ENCODE measurements at regions not wholly inside any gene's neighbourhood (a gene's known extent, or its start where the extent isn't known, plus 50 kb on each side); places are given as distances from the start of the nearest gene placed in this dataset.

GRCh38 chr2:136232456-136233172 lies 114.7 kb upstream of the CXCR4 start:
- no peaks in the 10 kb centered on the region for H3K9me3 ChIP-seq (replicated peaks in 1 of 2; ENCODE audit: control insufficient read depth in 1 of 2, insufficient read depth in 1 of 2, low read length in 2 of 2)
- H3K4me3 Mint-ChIP-seq, result no peak overlapping the region
- H3K27me3 Mint-ChIP-seq (ENCODE audit: low read depth in 3 of 3), result no peaks in the 10 kb centered on the region
- H3K4me3 ChIP-seq (replicated peaks in 1 of 3; ENCODE audit: low read depth in 2 of 3, low read length in 3 of 3), result no peak overlapping the region
- peak overlapping the region in 1 of 2 donors; percentile 49 for H3K27ac ChIP-seq (ENCODE audit: low read depth in 1 of 2, low read length in 2 of 2)
- no peaks in the 10 kb centered on the region for H4K20me1 ChIP-seq (ENCODE audit: insufficient read depth, low read length)
- H3K4me1 Mint-ChIP-seq, result peaks cover 44% of the 10 kb centered on the region
- H3K27me3 ChIP-seq (ENCODE audit: control insufficient read depth in 2 of 2, insufficient read depth in 2 of 2, low read length in 2 of 2), result no peaks in the 10 kb centered on the region
- no peak overlapping the region for H2AFZ ChIP-seq (ENCODE audit: insufficient read depth, low read depth, low read length, poor library complexity, severe bottlenecking)
- H3K4me2 ChIP-seq (replicated peaks; ENCODE audit: extremely low read depth, low read length, poor library complexity, severe bottlenecking), result no peak overlapping the region
- H3K9me3 Mint-ChIP-seq, result peaks cover 0 to 7% (median 0%) of the 10 kb centered on the region in 7 donors
- H3K4me1 ChIP-seq (ENCODE audit: control insufficient read depth in 1 of 2, insufficient read depth in 2 of 2, low read length in 2 of 2), result peaks cover 14 to 22% of the 10 kb centered on the region in 2 donors
- intact Hi-C loops (cut with micrococcal nuclease), result no loop called here
- H3K79me2 ChIP-seq (ENCODE audit: insufficient read depth, low read length), result no peaks in the 10 kb centered on the region
- no peaks in the 10 kb centered on the region for H3K36me3 ChIP-seq (replicated peaks in 1 of 2; ENCODE audit: control insufficient read depth in 1 of 2, insufficient read depth in 2 of 2, low read length in 2 of 2)
- H3K27ac Mint-ChIP-seq, result peak overlapping the region in 4 of 7 donors; percentile 10 to 78 (median 22)
- DNase-seq, result no peak
- H3K9ac ChIP-seq (ENCODE audit: insufficient read depth, low read length, poor library complexity, severe bottlenecking), result no peak overlapping the region
- H3K36me3 Mint-ChIP-seq, result no peaks in the 10 kb centered on the region
- TF ChIP-seq CTCF (IDR thresholded peaks at IDR 0.05), result no peak
- WGBS (ENCODE audit: insufficient coverage), result 75% methylated on average over 4 of the region's 7 CpGs

- intact Hi-C loops (cut with micrococcal nuclease), result no loop called here
- TF ChIP-seq CTCF (IDR thresholded peaks at IDR 0.05), result no peak
- WGBS (ENCODE audit: insufficient coverage), result 100% methylated on average over 3 of the region's 5 CpGs
Measured at GRCh38 chr2:136230464-136230863, 112.5 kb upstream of the CXCR4 start.

More at GRCh38 chr2:136230464-136230863, 112.5 kb upstream of the CXCR4 start:
- no peak for DNase-seq
- peak overlapping the region in 1 of 7 donors; percentile 15 for H3K27ac Mint-ChIP-seq
- peaks cover 0 to 7% (median 0%) of the 10 kb centered on the region in 7 donors for H3K9me3 Mint-ChIP-seq
- H3K27ac ChIP-seq (ENCODE audit: low read depth in 1 of 2, low read length in 2 of 2), result no peak overlapping the region
- peaks cover 46% of the 10 kb centered on the region for H3K4me1 Mint-ChIP-seq
- no peaks in the 10 kb centered on the region for H3K27me3 ChIP-seq (ENCODE audit: control insufficient read depth in 2 of 2, insufficient read depth in 2 of 2, low read length in 2 of 2)
- H3K79me2 ChIP-seq (ENCODE audit: insufficient read depth, low read length), result no peaks in the 10 kb centered on the region
- H3K4me3 Mint-ChIP-seq, result no peak overlapping the region
- H3K4me3 ChIP-seq (replicated peaks in 1 of 3; ENCODE audit: low read depth in 2 of 3, low read length in 3 of 3), result no peak overlapping the region
- peaks cover 23 to 30% of the 10 kb centered on the region in 2 donors for H3K4me1 ChIP-seq (ENCODE audit: control insufficient read depth in 1 of 2, insufficient read depth in 2 of 2, low read length in 2 of 2)
- H4K20me1 ChIP-seq (ENCODE audit: insufficient read depth, low read length), result no peaks in the 10 kb centered on the region
- no peak overlapping the region for H3K9ac ChIP-seq (ENCODE audit: insufficient read depth, low read length, poor library complexity, severe bottlenecking)
- H3K4me2 ChIP-seq (replicated peaks; ENCODE audit: extremely low read depth, low read length, poor library complexity, severe bottlenecking), result no peak overlapping the region
- H3K27me3 Mint-ChIP-seq (ENCODE audit: low read depth in 3 of 3), result no peaks in the 10 kb centered on the region
- H3K36me3 ChIP-seq (replicated peaks in 1 of 2; ENCODE audit: control insufficient read depth in 1 of 2, insufficient read depth in 2 of 2, low read length in 2 of 2), result no peaks in the 10 kb centered on the region
- H2AFZ ChIP-seq (ENCODE audit: insufficient read depth, low read depth, low read length, poor library complexity, severe bottlenecking), result no peak overlapping the region
- H3K9me3 ChIP-seq (replicated peaks in 1 of 2; ENCODE audit: control insufficient read depth in 1 of 2, insufficient read depth in 1 of 2, low read length in 2 of 2), result no peaks in the 10 kb centered on the region
- H3K36me3 Mint-ChIP-seq, result no peaks in the 10 kb centered on the region
